CD14-positive monocyte (primary cell): ENCODE measurements at regions not wholly inside any gene's neighbourhood (a gene's known extent, or its start where the extent isn't known, plus 50 kb on each side); places are given as distances from the start of the nearest gene placed in this dataset.

Experiments used
- DNase-seq, 3 donors: peaks; one replicate each; pipeline ENCODE4 v3.0.0-alpha.2; 2011 to 2022
- H2AFZ ChIP-seq: 2 replicates; pipeline ENCODE4 v1.6.0; 2012; ENCODE audit warnings: mild to moderate bottlenecking, low read depth, low read length, inconsistent platforms; ENCODE audit not compliant: insufficient read depth, poor library complexity, severe bottlenecking
- H3K27ac ChIP-seq, 2 donors: 1 replicate in 1 of 2; 2 replicates in 1 of 2; pipeline ENCODE4 v1.5.1; 2012 to 2013; ENCODE audit warnings: low read length in 2 of 2, control low read depth in 1 of 2, inconsistent platforms in 1 of 2, low read depth in 1 of 2, mild to moderate bottlenecking in 1 of 2
- H3K27me3 ChIP-seq, 2 donors: one replicate each; pipeline versions ENCODE4 v1.6.0 to v1.6.1; 2011 to 2013; ENCODE audit warnings: low read length in 2 of 2; ENCODE audit not compliant: control insufficient read depth in 2 of 2, insufficient read depth in 2 of 2
- H3K36me3 ChIP-seq, 2 donors: replicated peaks in 1 of 2; 1 replicate in 1 of 2; 2 replicates in 1 of 2; pipeline versions ENCODE4 v1.5.1 to v1.6.1; 2012 to 2013; ENCODE audit warnings: low read length in 2 of 2, control low read depth in 1 of 2, inconsistent platforms in 1 of 2, mild to moderate bottlenecking in 1 of 2; ENCODE audit not compliant: insufficient read depth in 2 of 2, control insufficient read depth in 1 of 2
- H3K4me1 ChIP-seq, 2 donors: 1 replicate in 1 of 2; 2 replicates in 1 of 2; pipeline versions ENCODE4 v1.5.1 to v1.6.1; 2012 to 2013; ENCODE audit warnings: low read length in 2 of 2, control low read depth in 1 of 2, inconsistent platforms in 1 of 2, mild to moderate bottlenecking in 1 of 2, moderate library complexity in 1 of 2; ENCODE audit not compliant: insufficient read depth in 2 of 2, control insufficient read depth in 1 of 2
- H3K4me2 ChIP-seq: replicated peaks from 2 replicates; pipeline ENCODE3; 2012; ENCODE audit warnings: low read length, moderate library complexity, mild to moderate bottlenecking; ENCODE audit not compliant: poor library complexity, severe bottlenecking; ENCODE audit errors: extremely low read depth
- H3K4me3 ChIP-seq, 3 experiments: fragments of 200-600 bp in 1 of 3; sonication (generic) in 1 of 3; replicated peaks in 1 of 3; 1 replicate in 2 of 3; 2 replicates in 1 of 3; pipeline ENCODE4 v1.5.1; 2011 to 2013; ENCODE audit warnings: low read length in 3 of 3, mild to moderate bottlenecking in 3 of 3, control low read depth in 2 of 3, low read depth in 2 of 3, inconsistent platforms in 1 of 3, moderate library complexity in 1 of 3
- H3K79me2 ChIP-seq: 2 replicates; pipeline ENCODE4 v1.6.0; 2012; ENCODE audit warnings: mild to moderate bottlenecking, control low read depth, inconsistent platforms, low read length, moderate library complexity; ENCODE audit not compliant: insufficient read depth
- H3K9ac ChIP-seq: 2 replicates; pipeline ENCODE4 v1.6.0; 2017; ENCODE audit warnings: low read length, mild to moderate bottlenecking; ENCODE audit not compliant: insufficient read depth, poor library complexity, severe bottlenecking
- H3K9me3 ChIP-seq, 2 donors: replicated peaks in 1 of 2; 1 replicate in 1 of 2; 2 replicates in 1 of 2; pipeline versions ENCODE4 v1.5.1 to v1.6.1; 2012 to 2013; ENCODE audit warnings: low read length in 2 of 2, control low read depth in 1 of 2; ENCODE audit not compliant: control insufficient read depth in 1 of 2, insufficient read depth in 1 of 2
- H4K20me1 ChIP-seq: 2 replicates; pipeline ENCODE4 v1.6.0; 2012; ENCODE audit warnings: mild to moderate bottlenecking, low read length, control low read depth, moderate library complexity; ENCODE audit not compliant: insufficient read depth
- H3K27ac Mint-ChIP-seq, 7 donors: one replicate each; pipeline ENCODE4 v1.8.0; 2020; ENCODE audit warnings: mild to moderate bottlenecking in 7 of 7, mixed read lengths in 7 of 7, moderate library complexity in 6 of 7, inconsistent platforms in 2 of 7
- H3K27me3 Mint-ChIP-seq, 3 donors: one replicate each; pipeline ENCODE4 v1.8.0; 2021 to 2022; ENCODE audit warnings: low read depth in 3 of 3, mild to moderate bottlenecking in 3 of 3, mixed read lengths in 3 of 3, moderate library complexity in 3 of 3, inconsistent platforms in 1 of 3
- H3K36me3 Mint-ChIP-seq, 2 donors: one replicate each; pipeline ENCODE4 v1.8.0; 2020; ENCODE audit warnings: mixed read lengths in 2 of 2, inconsistent platforms in 1 of 2, mild to moderate bottlenecking in 1 of 2
- H3K4me1 Mint-ChIP-seq: one replicate; pipeline ENCODE4 v1.8.0; 2020; ENCODE audit warnings: mild to moderate bottlenecking, mixed read lengths
- H3K4me3 Mint-ChIP-seq, 2 donors: one replicate each; pipeline ENCODE4 v1.8.0; 2020; ENCODE audit warnings: mild to moderate bottlenecking in 2 of 2, mixed read lengths in 2 of 2, moderate library complexity in 1 of 2
- H3K9me3 Mint-ChIP-seq, 7 donors: one replicate each; pipeline ENCODE4 v1.8.0; 2020 to 2022; ENCODE audit warnings: mixed read lengths in 7 of 7, mild to moderate bottlenecking in 6 of 7, moderate library complexity in 6 of 7, inconsistent platforms in 2 of 7
- WGBS: methylation state at CpG from one replicate; pipeline ENCODE4 v1.1.5; 2013; ENCODE audit warnings: missing lambda C conversion rate; ENCODE audit not compliant: insufficient coverage; 5-methylcytosine and 5-hydroxymethylcytosine counted together
- intact Hi-C, 2 donors: fragments of 100-400 bp; cut with micrococcal nuclease; formaldehyde crosslinking; loops; one replicate each; pipeline versions ENCODE4 v1.15.0 to v1.15.1; 2023
- TF ChIP-seq, protein P1 (sequence below): fragments of 200-600 bp; IDR thresholded peaks from one replicate; pipeline ENCODE4 v1.8.0; 2022; ENCODE audit warnings: antibody characterized with exemption, mild to moderate bottlenecking

DNA sequence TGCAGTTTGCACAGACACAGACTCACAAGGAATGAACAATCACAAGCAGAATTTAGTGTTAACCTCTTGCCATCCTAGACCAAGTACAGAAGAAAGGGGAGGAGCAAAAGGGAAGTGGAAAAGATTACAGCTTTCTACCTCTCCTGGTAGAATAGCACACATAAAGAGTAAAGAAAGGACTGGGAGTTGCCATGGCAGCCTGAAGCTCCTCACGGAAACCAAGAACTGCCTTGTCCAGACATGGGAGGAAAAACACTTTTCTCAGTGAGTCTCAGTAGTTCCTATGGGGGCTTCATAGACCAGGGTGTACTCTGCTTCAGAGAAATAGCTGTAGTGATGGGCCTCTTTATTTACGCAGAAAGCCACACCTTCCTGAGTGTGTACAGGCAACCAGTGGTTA lies 114.7 kb upstream of the GAP43 start:
- Histone ChIP-seq H3K4me1 (peaks cover 13% of the 10 kb centered on the region in 2 donors), H2AFZ (no peak overlapping the region), H4K20me1 (no peaks in the 10 kb centered on the region), H3K27me3 (peaks cover 3 to 15% of the 10 kb centered on the region in 2 donors), H3K4me2 (no peak overlapping the region), H3K79me2 (no peaks in the 10 kb centered on the region), H3K27ac (no peak overlapping the region), H3K9ac (no peak overlapping the region), H3K36me3 (no peaks in the 10 kb centered on the region), H3K4me3 (no peak overlapping the region), H3K9me3 (peaks cover 0 to 10% of the 10 kb centered on the region in 2 donors)
- Mint-ChIP-seq H3K27me3 (peaks cover 6 to 22% (median 11%) of the 10 kb centered on the region in 3 donors), H3K4me3 (no peak overlapping the region), H3K36me3 (no peaks in the 10 kb centered on the region), H3K27ac (no peak overlapping the region), H3K9me3 (peaks cover 0 to 6% (median 3%) of the 10 kb centered on the region in 7 donors), H3K4me1 (peaks cover 15% of the 10 kb centered on the region)
- TF ChIP-seq, protein P1, sequence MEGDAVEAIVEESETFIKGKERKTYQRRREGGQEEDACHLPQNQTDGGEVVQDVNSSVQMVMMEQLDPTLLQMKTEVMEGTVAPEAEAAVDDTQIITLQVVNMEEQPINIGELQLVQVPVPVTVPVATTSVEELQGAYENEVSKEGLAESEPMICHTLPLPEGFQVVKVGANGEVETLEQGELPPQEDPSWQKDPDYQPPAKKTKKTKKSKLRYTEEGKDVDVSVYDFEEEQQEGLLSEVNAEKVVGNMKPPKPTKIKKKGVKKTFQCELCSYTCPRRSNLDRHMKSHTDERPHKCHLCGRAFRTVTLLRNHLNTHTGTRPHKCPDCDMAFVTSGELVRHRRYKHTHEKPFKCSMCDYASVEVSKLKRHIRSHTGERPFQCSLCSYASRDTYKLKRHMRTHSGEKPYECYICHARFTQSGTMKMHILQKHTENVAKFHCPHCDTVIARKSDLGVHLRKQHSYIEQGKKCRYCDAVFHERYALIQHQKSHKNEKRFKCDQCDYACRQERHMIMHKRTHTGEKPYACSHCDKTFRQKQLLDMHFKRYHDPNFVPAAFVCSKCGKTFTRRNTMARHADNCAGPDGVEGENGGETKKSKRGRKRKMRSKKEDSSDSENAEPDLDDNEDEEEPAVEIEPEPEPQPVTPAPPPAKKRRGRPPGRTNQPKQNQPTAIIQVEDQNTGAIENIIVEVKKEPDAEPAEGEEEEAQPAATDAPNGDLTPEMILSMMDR: no peak
- no peak for DNase-seq
- intact Hi-C loops: no loop called here
- WGBS: no CpG with 5 or more reads among the region's 2 CpGs

DNA sequence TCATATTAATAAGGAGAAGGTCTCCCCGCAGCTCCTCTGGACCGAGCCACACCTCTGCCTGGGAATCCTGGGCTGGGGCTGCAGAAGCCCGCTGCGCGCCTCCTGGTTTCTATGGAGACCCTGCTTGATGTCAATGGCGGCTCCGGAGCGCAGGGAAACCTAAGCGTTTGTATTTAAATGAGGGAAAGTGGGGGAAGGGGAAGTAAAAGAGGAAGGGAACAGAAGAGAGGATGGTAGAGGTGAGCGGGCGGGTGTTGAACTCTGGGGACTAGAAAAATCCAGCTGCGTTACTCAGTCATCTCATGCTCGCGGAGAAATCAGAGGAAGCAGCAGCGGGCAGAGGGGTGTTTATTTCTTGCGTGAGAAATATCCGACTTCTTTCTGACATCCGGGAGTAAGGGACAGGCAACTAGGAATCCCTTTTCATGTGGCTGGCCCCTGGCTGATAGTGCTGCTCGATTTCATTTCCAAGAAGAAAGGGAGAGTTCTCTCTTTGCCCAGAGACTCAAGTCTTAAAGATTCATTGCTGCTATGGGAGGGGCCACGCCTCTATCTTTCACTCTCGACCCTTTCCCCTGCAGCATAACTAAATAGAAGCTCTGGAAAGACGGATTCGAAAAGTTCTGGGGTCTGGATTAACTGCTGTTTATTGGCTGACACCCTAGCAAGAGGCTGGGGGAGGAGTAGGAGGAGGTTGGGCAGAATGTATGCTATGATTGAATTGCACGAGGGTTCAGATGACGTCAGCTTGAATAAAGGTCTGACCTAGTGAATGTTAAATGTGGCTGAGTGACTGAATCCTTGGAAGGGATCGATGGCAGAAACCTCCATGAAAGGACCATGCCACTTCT lies 110.5 kb upstream of the GAP43 start:
- no peaks in the 10 kb centered on the region for H3K36me3 Mint-ChIP-seq
- H3K27me3 Mint-ChIP-seq: peaks cover 8 to 27% (median 11%) of the 10 kb centered on the region in 3 donors
- WGBS: 0% methylated on average over 18 of the region's 26 CpGs
- peak overlapping the region; percentile 62 for H3K4me2 ChIP-seq
- peak overlapping the region; percentile 71 to 89 for H3K4me3 Mint-ChIP-seq
- TF ChIP-seq, protein P1: no peak
- peak in 1 of 3 donors; percentile 4 for DNase-seq
- peak overlapping the region in 3 of 7 donors; percentile 2 to 55 (median 3) for H3K27ac Mint-ChIP-seq
- H3K27me3 ChIP-seq: peaks cover 3 to 15% of the 10 kb centered on the region in 2 donors
- peak overlapping the region in 2 of 3 experiments; percentile 10 to 63 for H3K4me3 ChIP-seq
- peaks cover 13% of the 10 kb centered on the region in 2 donors for H3K4me1 ChIP-seq
- H4K20me1 ChIP-seq: no peaks in the 10 kb centered on the region
- H3K9me3 Mint-ChIP-seq: peaks cover 0 to 6% (median 0%) of the 10 kb centered on the region in 7 donors
- peak overlapping the region; percentile 17 for H3K9ac ChIP-seq
- intact Hi-C loops: no loop called here
- H3K79me2 ChIP-seq: no peaks in the 10 kb centered on the region
- no peaks in the 10 kb centered on the region for H3K36me3 ChIP-seq
- H2AFZ ChIP-seq: peak overlapping the region; percentile 47
- H3K4me1 Mint-ChIP-seq: peaks cover 16% of the 10 kb centered on the region
- no peaks in the 10 kb centered on the region for H3K9me3 ChIP-seq
- H3K27ac ChIP-seq: no peak overlapping the region
